Ammon's horn (tissue), 1 donor: ENCODE measurements at regions not wholly inside any gene's neighbourhood (a gene's known extent, or its start where the extent isn't known, plus 50 kb on each side); places are given as distances from the start of the nearest gene placed in this dataset.

Experiments used
- DNase-seq: peaks from one replicate; pipeline ENCODE4 v3.0.0-alpha.2; 2016; ENCODE audit warnings: low spot score

DNA sequence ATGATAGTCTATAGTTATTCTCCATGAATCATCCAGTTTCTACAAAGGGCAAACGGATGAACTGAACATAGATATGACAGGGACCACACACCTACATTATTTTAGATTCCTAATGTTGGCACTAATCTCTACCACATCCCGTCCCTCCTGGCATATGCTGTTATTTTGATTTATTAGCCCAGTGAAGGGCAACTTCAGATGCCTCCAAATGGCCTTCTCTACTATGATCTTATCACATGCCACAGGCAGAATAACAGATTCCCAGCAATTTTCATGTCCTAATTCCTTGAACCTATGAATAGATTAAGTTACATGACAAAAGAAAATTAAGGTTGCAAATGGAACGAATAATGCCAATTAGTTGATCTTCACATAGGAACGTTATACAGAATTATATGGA lies 474.7 kb downstream of the ANKRD7 start:
- no peak for DNase-seq

- DNase-seq, result no peak
Measured at GRCh38 chr7:118708741-118709140, 484.2 kb downstream of the ANKRD7 start.

GRCh38 chr7:118711688-118712087 lies 487.2 kb downstream of the ANKRD7 start:
- no peak for DNase-seq

GRCh38 chr7:118713039-118713438 lies 488.5 kb downstream of the ANKRD7 start:
- DNase-seq, result no peak

- no peak for DNase-seq
Measured at GRCh38 chr7:118720632-118721031, 496.1 kb downstream of the ANKRD7 start.

DNA sequence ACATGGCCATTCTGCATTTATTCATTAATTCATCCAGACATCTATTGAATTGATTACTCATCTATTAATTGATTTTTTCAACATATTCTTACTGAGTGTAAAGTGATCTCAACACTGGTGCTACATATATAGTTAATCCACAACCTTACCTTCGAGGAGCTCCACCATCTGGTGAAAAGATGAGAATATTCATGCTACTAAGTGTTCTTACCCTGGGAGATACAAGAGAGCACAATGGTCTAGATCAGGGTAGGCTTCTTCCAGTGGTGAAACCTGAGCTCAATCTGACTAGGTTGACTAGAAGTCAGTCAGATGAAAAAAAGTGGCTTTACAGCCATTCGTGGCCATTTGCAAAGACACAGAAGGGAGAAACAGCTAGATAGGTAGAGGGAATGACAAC lies 507.4 kb downstream of the ANKRD7 start:
- no peak for DNase-seq

DNA sequence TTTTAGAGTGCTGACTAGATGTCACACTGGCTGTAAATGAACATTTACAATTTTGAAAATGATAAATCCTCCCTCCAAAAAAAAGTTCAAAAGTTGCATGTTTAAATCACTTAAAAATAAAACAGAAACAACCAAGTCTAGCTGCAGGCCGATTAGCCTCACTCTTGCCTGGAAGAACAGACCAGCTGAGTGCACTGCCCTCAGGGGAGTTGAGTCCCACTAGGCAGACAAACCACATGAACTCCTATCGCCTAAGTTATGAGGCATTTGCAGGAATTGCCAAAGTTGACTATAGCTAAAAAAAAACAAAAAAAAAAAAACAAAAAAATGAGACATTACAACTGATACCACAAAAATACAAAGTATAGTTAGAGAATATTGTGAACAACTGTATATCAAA lies 510.0 kb downstream of the ANKRD7 start:
- DNase-seq, result no peak

DNA sequence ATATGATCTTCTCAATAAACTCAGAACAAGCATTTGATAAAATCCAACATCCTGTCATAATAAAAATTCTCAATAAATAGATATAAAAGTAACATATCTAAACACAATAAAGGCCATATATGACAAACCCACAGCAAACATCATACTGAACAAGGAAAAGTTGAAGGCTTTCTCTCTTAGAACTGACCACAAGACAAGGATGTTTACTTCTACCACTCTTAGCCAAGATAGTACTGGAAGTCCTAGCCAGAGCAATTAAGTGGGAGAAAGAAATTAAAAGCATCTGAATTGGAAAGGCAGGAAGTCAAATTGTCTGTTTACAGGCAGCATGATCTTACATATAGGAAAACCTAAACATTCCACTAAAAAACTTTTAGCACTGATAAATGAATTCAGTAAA lies 510.9 kb downstream of the ANKRD7 start:
- no peak for DNase-seq

DNA sequence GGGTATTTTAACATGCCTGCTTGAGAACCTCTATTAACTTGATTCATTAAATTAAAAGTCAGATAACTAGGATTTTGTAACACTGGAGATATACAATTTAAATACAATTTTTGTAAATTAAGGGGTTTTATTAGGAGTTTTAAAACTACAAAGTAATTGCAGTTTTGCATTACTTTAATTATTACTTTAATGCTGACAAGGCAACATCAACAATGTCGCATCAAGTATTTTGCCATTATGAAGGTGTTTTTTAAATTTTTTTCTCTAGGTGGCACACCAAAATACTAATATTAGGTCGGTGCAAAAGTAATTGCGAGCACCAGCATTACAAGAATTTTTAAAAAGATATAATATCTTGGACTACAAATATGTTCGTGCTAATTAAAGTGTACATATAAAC lies 513.4 kb downstream of the ANKRD7 start:
- no peak for DNase-seq

GRCh38 chr7:118745927-118746326 lies 521.4 kb downstream of the ANKRD7 start:
- no peak for DNase-seq

DNA sequence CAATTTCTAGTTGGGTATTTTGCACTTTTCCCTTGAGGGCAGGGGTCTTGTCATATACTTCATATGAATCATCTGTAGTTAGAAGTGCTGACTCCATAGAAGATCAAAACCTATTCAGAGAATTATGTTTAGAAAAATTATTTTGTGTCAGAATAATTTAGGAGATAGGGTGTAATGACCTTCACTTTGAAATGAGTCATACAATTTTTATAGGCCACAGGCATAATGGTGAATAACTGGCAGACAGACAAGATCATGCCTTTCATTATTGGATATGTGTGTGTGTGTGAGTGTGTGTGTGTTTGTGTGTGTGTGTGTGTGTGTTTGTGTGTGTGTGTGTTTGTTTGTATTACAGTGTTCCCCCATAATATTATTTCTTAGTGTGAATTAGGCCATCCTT lies 523.0 kb downstream of the ANKRD7 start:
- DNase-seq, result no peak

- DNase-seq, result no peak
Measured at GRCh38 chr7:118753479-118753878, 529.0 kb downstream of the ANKRD7 start.

GRCh38 chr7:118754608-118755007 lies 530.1 kb downstream of the ANKRD7 start:
- DNase-seq, result no peak

DNA sequence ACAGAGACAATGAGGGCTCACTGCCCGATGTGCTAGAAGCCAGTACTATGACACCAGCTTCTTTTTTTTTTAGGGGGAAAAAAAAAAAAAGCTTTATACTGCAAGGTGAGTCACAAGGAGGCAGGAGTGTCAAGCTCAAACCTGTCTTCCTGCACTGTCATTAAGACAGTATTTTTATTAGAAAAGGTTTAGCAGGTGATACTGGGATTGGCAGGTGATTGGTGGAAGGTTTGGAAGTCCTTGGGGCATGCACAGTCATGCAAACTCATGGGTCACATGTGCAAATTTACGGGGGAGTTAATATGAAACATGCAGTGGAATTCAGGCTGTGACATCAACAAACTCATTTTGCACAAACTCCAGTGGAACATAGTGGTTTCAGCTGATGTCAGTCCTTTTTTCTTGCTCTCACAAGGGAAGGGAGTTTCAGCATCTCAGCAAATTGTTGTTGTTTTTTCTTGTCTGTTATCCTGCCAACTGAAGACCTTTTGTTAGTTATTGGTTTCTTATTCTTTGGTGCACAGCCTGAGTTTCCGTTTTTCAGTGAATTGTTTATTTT lies 530.6 kb downstream of the ANKRD7 start:
- no peak for DNase-seq

- no peak for DNase-seq
Measured at GRCh38 chr7:118757066-118757465, 532.6 kb downstream of the ANKRD7 start.

GRCh38 chr7:118758582-118758981 lies 534.1 kb downstream of the ANKRD7 start:
- no peak for DNase-seq

DNA sequence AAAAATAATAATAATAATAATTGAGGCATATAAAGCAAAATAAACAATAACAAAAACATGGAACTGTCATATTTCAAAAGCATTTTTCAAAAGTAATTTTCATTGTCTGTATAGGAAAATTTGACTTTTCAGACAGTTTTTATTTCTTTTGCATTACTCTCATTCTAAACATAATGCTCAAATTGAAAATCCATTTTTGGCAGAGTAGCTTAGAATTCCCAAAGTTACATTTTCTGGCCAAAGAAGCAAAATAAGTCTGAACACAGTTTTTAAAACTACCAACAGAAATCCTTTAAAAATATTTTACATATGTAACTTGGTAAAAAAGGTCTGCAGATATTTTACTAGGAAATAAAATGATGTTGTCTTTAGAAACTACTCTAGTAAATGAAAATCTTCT lies 535.4 kb downstream of the ANKRD7 start:
- DNase-seq, result no peak

- DNase-seq, result no peak
Measured at GRCh38 chr7:118762451-118762850, 537.9 kb downstream of the ANKRD7 start.

GRCh38 chr7:118764221-118764620 lies 539.7 kb downstream of the ANKRD7 start:
- no peak for DNase-seq

DNA sequence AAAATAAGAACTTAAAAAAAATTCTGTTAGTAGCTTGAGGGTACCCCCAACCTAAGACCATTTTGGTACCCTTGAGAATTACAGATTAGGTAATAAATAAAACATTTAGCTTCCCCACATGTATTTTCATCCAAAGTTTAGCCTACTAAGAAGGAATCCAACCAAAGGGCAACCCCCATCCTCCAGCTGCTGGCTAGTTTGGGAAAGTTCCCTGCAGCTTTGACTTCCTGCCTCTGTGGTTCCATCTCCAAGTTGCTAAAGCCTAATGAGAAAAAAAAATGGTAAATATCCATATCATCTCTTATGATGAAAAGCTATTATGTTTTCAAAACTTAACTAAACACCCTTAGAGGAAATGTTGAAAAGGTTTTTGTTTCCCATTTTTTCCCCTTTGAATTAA lies 547.2 kb downstream of the ANKRD7 start:
- DNase-seq, result no peak

GRCh38 chr7:118777308-118777707 lies 552.8 kb downstream of the ANKRD7 start:
- DNase-seq, result no peak

DNA sequence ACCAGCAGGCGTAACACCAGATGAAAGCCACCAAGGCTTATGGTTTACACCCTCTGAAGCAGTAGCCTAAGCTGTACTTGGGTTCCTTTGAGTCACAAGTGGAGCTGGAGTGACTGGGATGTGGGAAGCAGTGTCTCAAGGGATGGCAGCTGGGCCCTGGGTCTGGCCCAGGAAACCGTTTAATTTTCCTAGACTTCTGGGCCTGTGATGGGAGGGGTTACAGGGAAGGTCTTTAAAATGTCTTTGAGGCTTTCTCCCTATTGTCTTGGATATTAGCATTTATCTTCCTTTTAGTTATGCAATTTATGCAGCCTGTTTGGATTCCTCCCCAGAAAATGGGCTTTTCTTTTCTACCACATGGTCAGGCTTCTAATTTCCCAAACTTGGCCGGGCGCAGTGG lies 568.2 kb downstream of the ANKRD7 start:
- DNase-seq, result no peak

DNA sequence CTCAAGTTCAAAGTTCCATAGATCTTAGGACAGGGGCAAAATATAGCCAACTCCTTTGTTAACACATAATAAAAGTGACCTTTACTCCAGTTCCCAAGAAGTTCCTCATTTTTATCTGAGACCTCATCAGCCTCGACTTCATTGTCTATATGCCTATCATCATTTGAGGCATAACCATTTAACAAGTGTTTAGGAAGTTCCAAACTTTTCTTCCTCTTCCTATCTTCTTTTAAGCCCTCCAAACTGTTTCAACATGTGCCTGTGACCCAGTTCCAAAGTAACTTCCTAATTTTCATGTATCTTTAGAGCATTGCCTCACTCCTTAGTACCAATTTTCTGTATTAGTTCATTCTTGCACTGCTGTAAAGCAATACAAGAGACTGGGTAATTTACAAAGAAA lies 569.1 kb downstream of the ANKRD7 start:
- no peak for DNase-seq

DNA sequence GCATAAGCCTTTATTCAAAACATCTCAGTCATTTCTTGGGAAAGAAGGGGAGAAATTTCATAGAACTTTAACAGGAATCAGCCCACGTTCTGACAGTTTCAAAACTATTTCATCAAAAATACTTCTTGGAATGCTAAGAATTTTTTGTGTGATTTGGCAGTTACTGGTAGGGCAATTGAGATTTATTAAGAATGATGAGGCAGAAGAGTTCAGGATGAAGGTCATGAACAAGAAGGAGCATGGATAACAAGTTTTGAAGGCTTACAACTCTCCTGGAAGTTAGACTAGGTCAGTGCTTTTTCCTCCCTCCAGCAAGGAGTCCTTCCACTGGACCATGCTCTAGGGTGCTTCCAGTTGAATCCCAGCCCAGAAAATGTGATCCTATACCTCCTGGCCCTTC lies 569.9 kb downstream of the ANKRD7 start:
- DNase-seq, result no peak

DNA sequence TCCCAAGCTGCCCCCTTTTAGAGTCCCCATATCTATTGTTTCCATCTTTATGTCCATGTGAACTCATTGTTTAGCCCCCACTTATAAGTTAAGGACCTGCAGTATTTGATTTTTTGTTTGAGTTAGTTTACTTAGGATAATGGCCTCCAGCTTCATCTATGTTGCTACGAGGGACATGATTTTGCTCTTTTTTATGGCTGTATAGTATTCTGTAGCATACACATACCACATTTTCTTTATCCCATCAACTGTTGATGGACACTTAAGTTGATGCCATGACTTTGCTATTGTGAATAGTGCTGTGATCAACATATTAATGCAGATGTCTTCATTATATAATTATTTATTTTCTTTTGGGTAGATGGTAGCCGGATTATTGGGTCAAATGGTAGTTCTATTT lies 576.9 kb downstream of the ANKRD7 start:
- DNase-seq, result no peak
